H9 (cell line): ENCODE measurements at regions not wholly inside any gene's neighbourhood (a gene's known extent, or its start where the extent isn't known, plus 50 kb on each side); places are given as distances from the start of the nearest gene placed in this dataset.

Experiments
- DNase-seq: peaks from one replicate; pipeline ENCODE4 v3.0.0-alpha.2; 2017
- H2AFZ ChIP-seq: one replicate; pipeline ENCODE4 v1.6.1; 2013; ENCODE audit warnings: mild to moderate bottlenecking, low read length, control low read depth, moderate library complexity
- H2AK5ac ChIP-seq: 2 replicates; pipeline ENCODE4 v1.6.1; 2013; ENCODE audit warnings: low read length, control low read depth, mixed read lengths; ENCODE audit not compliant: insufficient read length
- H2BK120ac ChIP-seq: one replicate; pipeline ENCODE4 v1.6.1; 2013; ENCODE audit warnings: low read depth, mild to moderate bottlenecking, low read length, control low read depth, inconsistent platforms; ENCODE audit not compliant: poor library complexity, severe bottlenecking
- H2BK12ac ChIP-seq: 2 replicates; pipeline ENCODE4 v1.6.1; 2013; ENCODE audit warnings: low read length, control low read depth, mixed read lengths, low read depth; ENCODE audit not compliant: insufficient read length
- H2BK15ac ChIP-seq: 2 replicates; pipeline ENCODE4 v1.6.1; 2013; ENCODE audit warnings: low read depth, low read length, control low read depth
- H2BK20ac ChIP-seq: one replicate; pipeline ENCODE4 v1.6.1; 2013; ENCODE audit warnings: low read depth, mild to moderate bottlenecking, low read length, control low read depth, inconsistent platforms; ENCODE audit not compliant: poor library complexity, severe bottlenecking
- H2BK5ac ChIP-seq: 2 replicates; pipeline ENCODE4 v1.6.1; 2013; ENCODE audit warnings: low read length, control low read depth, mixed read lengths; ENCODE audit not compliant: insufficient read length
- H3K14ac ChIP-seq: 2 replicates; pipeline ENCODE4 v1.6.1; 2013; ENCODE audit warnings: low read length, control low read depth; ENCODE audit not compliant: insufficient read depth
- H3K18ac ChIP-seq: 2 replicates; pipeline ENCODE4 v1.6.1; 2013; ENCODE audit warnings: low read depth, mild to moderate bottlenecking, mixed read lengths, low read length, control low read depth; ENCODE audit not compliant: insufficient read length
- H3K23ac ChIP-seq: 2 replicates; pipeline ENCODE4 v1.6.1; 2013; ENCODE audit warnings: low read length, control low read depth, mixed read lengths, low read depth; ENCODE audit not compliant: insufficient read length
- H3K23me2 ChIP-seq: 2 replicates; pipeline ENCODE4 v1.6.1; 2013; ENCODE audit warnings: low read depth, mild to moderate bottlenecking, mixed read lengths, low read length, control low read depth; ENCODE audit not compliant: insufficient read length, poor library complexity, severe bottlenecking
- H3K27ac ChIP-seq: 2 replicates; pipeline ENCODE4 v1.5.1; 2013; ENCODE audit warnings: low read length, control low read depth, mixed read lengths, low read depth; ENCODE audit not compliant: insufficient read length
- H3K27me3 ChIP-seq: 2 replicates; pipeline ENCODE4 v1.6.1; 2013; ENCODE audit warnings: low read length, control low read depth, inconsistent platforms; ENCODE audit not compliant: insufficient read depth
- H3K4ac ChIP-seq: 2 replicates; pipeline ENCODE4 v1.6.1; 2013; ENCODE audit warnings: low read depth, mild to moderate bottlenecking, control low read depth, inconsistent platforms, low read length, moderate library complexity
- H3K4me1 ChIP-seq: 2 replicates; pipeline ENCODE4 v1.6.1; 2013; ENCODE audit warnings: low read length, control low read depth, inconsistent platforms; ENCODE audit not compliant: insufficient read depth
- H3K4me2 ChIP-seq: 2 replicates; pipeline ENCODE4 v1.6.1; 2013; ENCODE audit warnings: low read length, control low read depth, mixed read lengths; ENCODE audit not compliant: insufficient read length, insufficient read depth
- H3K56ac ChIP-seq: 2 replicates; pipeline ENCODE4 v1.6.1; 2013; ENCODE audit warnings: low read depth, mild to moderate bottlenecking, mixed read lengths, low read length, control low read depth; ENCODE audit not compliant: insufficient read length
- H3K79me1 ChIP-seq: 2 replicates; pipeline ENCODE4 v1.6.1; 2013; ENCODE audit warnings: low read depth, mild to moderate bottlenecking, moderate library complexity, low read length, control low read depth, inconsistent platforms; ENCODE audit not compliant: insufficient read depth, poor library complexity, severe bottlenecking
- H3K79me2 ChIP-seq: 2 replicates; pipeline ENCODE4 v1.6.1; 2013; ENCODE audit warnings: low read length, control low read depth, inconsistent platforms; ENCODE audit not compliant: insufficient read depth
- H3K9ac ChIP-seq: 2 replicates; pipeline ENCODE4 v1.6.1; 2013; ENCODE audit warnings: low read length, control low read depth, mixed read lengths; ENCODE audit not compliant: insufficient read length; ENCODE audit errors: extremely low read depth
- H3K9me3 ChIP-seq: one replicate; pipeline ENCODE4 v1.6.1; 2013; ENCODE audit warnings: low read depth, low read length, inconsistent platforms; ENCODE audit not compliant: control insufficient read depth
- H3T11ph ChIP-seq: one replicate; pipeline ENCODE4 v1.6.1; 2013; ENCODE audit warnings: mild to moderate bottlenecking, low read length, control low read depth, inconsistent platforms
- H4K20me1 ChIP-seq: one replicate; pipeline ENCODE4 v1.6.1; 2013; ENCODE audit not compliant: control insufficient read depth, insufficient read length, insufficient read depth
- H4K5ac ChIP-seq: 2 replicates; pipeline ENCODE4 v1.6.1; 2013; ENCODE audit warnings: low read depth, mild to moderate bottlenecking, mixed read lengths, low read length, control low read depth; ENCODE audit not compliant: insufficient read length
- H4K8ac ChIP-seq: replicated peaks from 2 replicates; pipeline ENCODE4 v1.6.1; 2013; ENCODE audit warnings: low read length, control low read depth, mixed read lengths, low read depth; ENCODE audit not compliant: insufficient read length
- H4K91ac ChIP-seq: 2 replicates; pipeline ENCODE4 v1.6.1; 2013; ENCODE audit warnings: low read depth, mild to moderate bottlenecking, moderate library complexity, mixed read lengths, low read length, control low read depth; ENCODE audit not compliant: insufficient read length
- H3K27ac Mint-ChIP-seq, 3 experiments: 2 replicates in 2 of 3; 3 replicates in 1 of 3; pipeline ENCODE4 v1.8.0; 2020 to 2021; ENCODE audit warnings: mixed read lengths in 3 of 3, mild to moderate bottlenecking in 1 of 3, moderate library complexity in 1 of 3
- H3K27me3 Mint-ChIP-seq: 2 replicates; pipeline ENCODE4 v1.8.0; 2021; ENCODE audit warnings: low read depth, mild to moderate bottlenecking, moderate library complexity, mixed read lengths
- H3K36me3 Mint-ChIP-seq, 3 experiments: 2 replicates in 2 of 3; 3 replicates in 1 of 3; pipeline ENCODE4 v1.8.0; 2020 to 2021; ENCODE audit warnings: low read depth in 3 of 3, mixed read lengths in 3 of 3; ENCODE audit not compliant: insufficient read depth in 1 of 3
- H3K4me1 Mint-ChIP-seq, 2 experiments: 2 replicates each; pipeline ENCODE4 v1.8.0; 2020; ENCODE audit warnings: mixed read lengths in 2 of 2
- H3K4me3 Mint-ChIP-seq, 2 experiments: 2 replicates in 1 of 2; 3 replicates in 1 of 2; pipeline ENCODE4 v1.8.0; 2020 to 2021; ENCODE audit warnings: mild to moderate bottlenecking in 2 of 2, mixed read lengths in 2 of 2, moderate library complexity in 1 of 2
- H3K9me3 Mint-ChIP-seq, 2 experiments: 2 replicates in 1 of 2; 3 replicates in 1 of 2; pipeline ENCODE4 v1.8.0; 2020; ENCODE audit warnings: mild to moderate bottlenecking in 2 of 2, mixed read lengths in 2 of 2, moderate library complexity in 1 of 2
- WGBS: extraction: QIAGEN DNeasy Blood & Tissue Kit; methylation state at CpG from one replicate; pipeline ENCODE4 v1.1.7; 2013; ENCODE audit warnings: missing lambda C conversion rate, low lambda C conversion rate, mixed read lengths; ENCODE audit not compliant: insufficient read length; ENCODE audit errors: extremely low coverage; 5-methylcytosine and 5-hydroxymethylcytosine counted together
- TF ChIP-seq, protein P1 (sequence below): fragments of 200-600 bp; sonication (generic); conservative IDR thresholded peaks from 3 replicates; pipeline ENCODE4 v1.8.0; 2021; ENCODE audit warnings: antibody characterized with exemption, mild to moderate bottlenecking

DNA sequence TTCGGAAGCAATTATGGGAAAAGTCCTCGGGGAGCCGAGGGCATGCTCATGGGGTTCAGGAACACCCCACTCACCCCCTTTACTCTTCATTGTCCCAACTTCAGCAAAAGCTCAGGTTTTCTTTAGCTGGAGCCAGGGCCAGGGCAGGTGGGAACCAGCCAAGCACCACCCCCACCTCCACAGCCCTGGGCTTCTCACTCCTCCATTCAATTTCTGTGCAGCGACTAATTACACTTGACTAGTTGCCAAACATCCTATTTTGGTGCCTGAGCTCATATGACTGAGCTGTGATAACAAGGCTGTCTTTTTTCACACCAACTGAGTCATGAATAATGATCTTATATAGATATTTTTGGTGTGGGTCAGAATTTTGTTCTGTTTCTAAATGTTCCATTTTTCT, 257.2 kb upstream of the AJAP1 start:
- Histone ChIP-seq H3K23me2 (no peaks in the 10 kb centered on the region), H3K14ac (no peak overlapping the region), H4K8ac (no peak overlapping the region), H3K27me3 (no peaks in the 10 kb centered on the region), H3K4me1 (no peaks in the 10 kb centered on the region), H3K4ac (no peak overlapping the region), H4K91ac (no peak overlapping the region), H2BK5ac (no peak overlapping the region), H3K4me2 (no peak overlapping the region), H3T11ph (no peak overlapping the region), H4K5ac (no peak overlapping the region), H2BK15ac (no peak overlapping the region), H3K9ac (no peak overlapping the region), H2BK120ac (no peak overlapping the region), H3K79me1 (no peaks in the 10 kb centered on the region), H2BK12ac (no peak overlapping the region), H4K20me1 (no peaks in the 10 kb centered on the region), H3K9me3 (no peaks in the 10 kb centered on the region), H3K27ac (no peak overlapping the region), H2BK20ac (no peak overlapping the region), H2AK5ac (no peak overlapping the region), H3K18ac (no peak overlapping the region), H3K79me2 (no peaks in the 10 kb centered on the region), H3K23ac (no peak overlapping the region), H3K56ac (no peak overlapping the region), H2AFZ (no peak overlapping the region)
- Mint-ChIP-seq H3K4me3 (no peak overlapping the region), H3K9me3 (peaks cover 19 to 27% of the 10 kb centered on the region in 2 experiments), H3K27me3 (peaks cover 19% of the 10 kb centered on the region), H3K4me1 (peaks cover 17 to 21% of the 10 kb centered on the region in 2 experiments), H3K36me3 (peaks cover 0 to 12% (median 1%) of the 10 kb centered on the region in 3 experiments; a peak in 3 of 7 replicates), H3K27ac (peak overlapping the region in 1 of 3 experiments; percentile 33; a peak in 1 of 7 replicates)
- TF ChIP-seq, protein P1, sequence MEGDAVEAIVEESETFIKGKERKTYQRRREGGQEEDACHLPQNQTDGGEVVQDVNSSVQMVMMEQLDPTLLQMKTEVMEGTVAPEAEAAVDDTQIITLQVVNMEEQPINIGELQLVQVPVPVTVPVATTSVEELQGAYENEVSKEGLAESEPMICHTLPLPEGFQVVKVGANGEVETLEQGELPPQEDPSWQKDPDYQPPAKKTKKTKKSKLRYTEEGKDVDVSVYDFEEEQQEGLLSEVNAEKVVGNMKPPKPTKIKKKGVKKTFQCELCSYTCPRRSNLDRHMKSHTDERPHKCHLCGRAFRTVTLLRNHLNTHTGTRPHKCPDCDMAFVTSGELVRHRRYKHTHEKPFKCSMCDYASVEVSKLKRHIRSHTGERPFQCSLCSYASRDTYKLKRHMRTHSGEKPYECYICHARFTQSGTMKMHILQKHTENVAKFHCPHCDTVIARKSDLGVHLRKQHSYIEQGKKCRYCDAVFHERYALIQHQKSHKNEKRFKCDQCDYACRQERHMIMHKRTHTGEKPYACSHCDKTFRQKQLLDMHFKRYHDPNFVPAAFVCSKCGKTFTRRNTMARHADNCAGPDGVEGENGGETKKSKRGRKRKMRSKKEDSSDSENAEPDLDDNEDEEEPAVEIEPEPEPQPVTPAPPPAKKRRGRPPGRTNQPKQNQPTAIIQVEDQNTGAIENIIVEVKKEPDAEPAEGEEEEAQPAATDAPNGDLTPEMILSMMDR = no peak
- WGBS = no CpG with 5 or more reads among the region's 4 CpGs
- no peak for DNase-seq
